ENCODE measurements at regions not wholly inside any gene's neighbourhood (a gene's known extent, or its start where the extent isn't known, plus 50 kb on each side); places are given as distances from the start of the nearest gene placed in this dataset.
"Not testable (repeated sequence)": the region's sequence is repeated elsewhere in the genome, so short reads cannot be mapped to it uniquely, and the experiment has no call there.

DNA sequence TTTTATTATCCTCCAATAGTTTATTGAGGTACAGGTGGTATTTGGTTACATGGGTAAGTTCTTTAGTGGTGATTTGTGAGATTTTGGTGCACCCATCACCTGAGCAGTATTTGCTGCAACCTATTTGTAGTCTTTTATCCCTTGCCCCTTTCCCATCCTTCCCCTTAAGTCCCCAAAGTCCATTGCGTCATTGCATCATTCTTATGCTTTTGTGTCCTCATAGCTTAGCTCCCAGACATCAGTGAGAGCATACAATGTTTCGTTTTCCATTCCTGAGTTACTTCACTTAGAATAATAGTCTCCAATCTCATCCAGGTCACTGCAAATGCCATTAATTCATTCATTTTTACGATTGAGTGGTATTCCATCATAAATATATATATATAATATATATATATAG lies 229.9 kb upstream of the TFPI start:
- TF ChIP-seq, protein P1, sequence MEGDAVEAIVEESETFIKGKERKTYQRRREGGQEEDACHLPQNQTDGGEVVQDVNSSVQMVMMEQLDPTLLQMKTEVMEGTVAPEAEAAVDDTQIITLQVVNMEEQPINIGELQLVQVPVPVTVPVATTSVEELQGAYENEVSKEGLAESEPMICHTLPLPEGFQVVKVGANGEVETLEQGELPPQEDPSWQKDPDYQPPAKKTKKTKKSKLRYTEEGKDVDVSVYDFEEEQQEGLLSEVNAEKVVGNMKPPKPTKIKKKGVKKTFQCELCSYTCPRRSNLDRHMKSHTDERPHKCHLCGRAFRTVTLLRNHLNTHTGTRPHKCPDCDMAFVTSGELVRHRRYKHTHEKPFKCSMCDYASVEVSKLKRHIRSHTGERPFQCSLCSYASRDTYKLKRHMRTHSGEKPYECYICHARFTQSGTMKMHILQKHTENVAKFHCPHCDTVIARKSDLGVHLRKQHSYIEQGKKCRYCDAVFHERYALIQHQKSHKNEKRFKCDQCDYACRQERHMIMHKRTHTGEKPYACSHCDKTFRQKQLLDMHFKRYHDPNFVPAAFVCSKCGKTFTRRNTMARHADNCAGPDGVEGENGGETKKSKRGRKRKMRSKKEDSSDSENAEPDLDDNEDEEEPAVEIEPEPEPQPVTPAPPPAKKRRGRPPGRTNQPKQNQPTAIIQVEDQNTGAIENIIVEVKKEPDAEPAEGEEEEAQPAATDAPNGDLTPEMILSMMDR (IDR thresholded peaks at IDR 0.05), result not testable (repeated sequence)
- not testable (repeated sequence) for TF ChIP-seq POLR2A (IDR thresholded peaks at IDR 0.05)

Data from adrenal gland (tissue), 5 donors.